RKO (cell line): ENCODE measurements at regions not wholly inside any gene's neighbourhood (a gene's known extent, or its start where the extent isn't known, plus 50 kb on each side); places are given as distances from the start of the nearest gene placed in this dataset.

Experiments used
- DNase-seq: peaks from one replicate; pipeline ENCODE4 v3.0.0-alpha.2; 2016; ENCODE audit warnings: low spot score

GRCh38 chr13:106882246-106882645 is 314.3 kb upstream of the ARGLU1 start:
- no peak for DNase-seq

- DNase-seq, result no peak
These were observed 311.9 kb upstream of the ARGLU1 start for GRCh38 chr13:106879806-106880205.

GRCh38 chr13:106874323-106874722 is 306.4 kb upstream of the ARGLU1 start:
- DNase-seq, result no peak

- no peak for DNase-seq
These were observed 305.9 kb upstream of the ARGLU1 start for GRCh38 chr13:106873810-106874209.

- DNase-seq, result no peak
These were observed 299.3 kb upstream of the ARGLU1 start for GRCh38 chr13:106867249-106867648.

- DNase-seq, result no peak
These were observed 297.9 kb upstream of the ARGLU1 start for GRCh38 chr13:106865716-106866440.

- DNase-seq, result no peak
These were observed 291.6 kb upstream of the ARGLU1 start for GRCh38 chr13:106859533-106859904.

GRCh38 chr13:106858903-106859532 is 291.1 kb upstream of the ARGLU1 start:
- no peak for DNase-seq

- DNase-seq, result no peak
These were observed 284.5 kb upstream of the ARGLU1 start for GRCh38 chr13:106852436-106852835.

- DNase-seq, result peak; percentile 70
These were observed 283.2 kb upstream of the ARGLU1 start for GRCh38 chr13:106850973-106851650.

- no peak for DNase-seq
These were observed 278.9 kb upstream of the ARGLU1 start for GRCh38 chr13:106846571-106847448.

- no peak for DNase-seq
These were observed 268.4 kb upstream of the ARGLU1 start for GRCh38 chr13:106836186-106836802.

- DNase-seq, result no peak
These were observed 267.5 kb upstream of the ARGLU1 start for GRCh38 chr13:106835477-106835876.

- DNase-seq, result no peak
These were observed 254.0 kb upstream of the ARGLU1 start for GRCh38 chr13:106821979-106822378.

GRCh38 chr13:106819413-106820180 is 251.7 kb upstream of the ARGLU1 start:
- DNase-seq, result peak; percentile 41

- DNase-seq, result no peak
These were observed 251.0 kb upstream of the ARGLU1 start for GRCh38 chr13:106818971-106819370.

- DNase-seq, result no peak
These were observed 247.6 kb upstream of the ARGLU1 start for GRCh38 chr13:106815545-106815944.

GRCh38 chr13:106814463-106814862 is 246.5 kb upstream of the ARGLU1 start:
- DNase-seq, result no peak

- DNase-seq, result no peak
These were observed 242.1 kb upstream of the ARGLU1 start for GRCh38 chr13:106810069-106810468.

- no peak for DNase-seq
These were observed 237.1 kb upstream of the ARGLU1 start for GRCh38 chr13:106804991-106805390.

GRCh38 chr13:106802917-106803316 is 235.0 kb upstream of the ARGLU1 start:
- no peak for DNase-seq
